GM10266 (cell line): ENCODE measurements at regions not wholly inside any gene's neighbourhood (a gene's known extent, or its start where the extent isn't known, plus 50 kb on each side); places are given as distances from the start of the nearest gene placed in this dataset.

ENCODE experiments used
- DNase-seq: peaks from one replicate; pipeline ENCODE4 v3.0.0; 2012; ENCODE audit errors: extremely low spot score
- CTCF ChIP-seq: IDR thresholded peaks from 2 replicates; pipeline ENCODE4 v1.5.1; 2012; ENCODE audit warnings: mild to moderate bottlenecking, low read depth; ENCODE audit not compliant: control insufficient read depth, insufficient read depth; ENCODE audit errors: missing control alignments

- TF ChIP-seq CTCF: no peak
- no peak for DNase-seq
Measured at GRCh38 chr6:146865756-146866379, 267.1 kb downstream of the ADGB start.

DNA sequence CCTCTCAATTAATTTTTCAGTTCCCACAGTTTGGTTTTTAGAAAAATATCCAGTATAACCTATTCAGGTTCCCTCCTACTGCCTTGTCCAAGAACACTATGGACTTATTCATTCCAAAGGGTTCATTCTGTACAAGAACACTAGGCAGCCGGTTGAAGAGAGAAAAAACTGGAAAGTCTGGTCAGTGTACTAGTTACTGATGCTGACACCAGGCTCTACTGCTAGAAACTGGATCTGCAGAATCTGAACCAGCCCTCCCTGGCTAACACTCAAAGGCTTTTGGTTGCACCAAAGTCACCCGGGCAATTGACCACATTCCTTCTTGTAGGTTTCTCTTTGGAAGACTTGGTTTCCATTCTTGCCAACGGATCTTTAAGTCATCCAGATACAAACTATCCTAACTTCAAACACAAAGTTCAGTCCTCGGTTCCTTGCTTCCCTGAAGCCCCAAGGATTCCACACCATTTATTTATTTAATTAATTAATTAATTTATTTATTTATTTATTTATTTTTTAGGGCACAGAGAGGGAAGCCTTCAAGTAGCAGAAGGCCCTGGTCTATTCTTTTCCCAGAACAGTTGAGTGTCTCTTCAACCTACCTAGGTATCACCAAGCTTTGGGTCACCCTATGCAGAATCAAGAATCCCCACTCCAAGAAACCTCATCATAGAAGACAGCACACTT is 268.1 kb downstream of the ADGB start:
- DNase-seq: no peak
- TF ChIP-seq CTCF: no peak

GRCh38 chr6:146868671-146869209 is 270.0 kb downstream of the ADGB start:
- DNase-seq: no peak
- TF ChIP-seq CTCF: no peak

DNA sequence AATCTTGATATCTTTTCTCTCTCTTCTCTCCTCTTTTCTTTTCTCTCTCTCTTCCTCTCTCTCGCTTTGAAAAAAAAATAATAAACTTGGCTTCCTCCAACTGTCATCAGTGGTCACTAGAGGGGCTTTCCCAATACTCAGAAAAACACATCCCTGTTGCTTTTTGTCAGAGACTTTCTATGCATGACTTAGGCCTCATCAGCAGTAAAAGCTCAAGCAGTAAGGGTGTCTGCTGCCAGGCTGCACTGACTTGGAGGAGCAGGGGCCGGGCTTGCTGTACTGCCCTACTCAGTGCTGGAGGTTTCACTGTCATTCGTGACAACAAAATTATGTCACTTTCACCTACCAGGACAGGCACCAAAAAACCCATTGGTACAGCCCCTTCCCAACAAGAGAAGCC is 272.0 kb downstream of the ADGB start:
- peak; percentile 8 for DNase-seq
- no peak for TF ChIP-seq CTCF

DNA sequence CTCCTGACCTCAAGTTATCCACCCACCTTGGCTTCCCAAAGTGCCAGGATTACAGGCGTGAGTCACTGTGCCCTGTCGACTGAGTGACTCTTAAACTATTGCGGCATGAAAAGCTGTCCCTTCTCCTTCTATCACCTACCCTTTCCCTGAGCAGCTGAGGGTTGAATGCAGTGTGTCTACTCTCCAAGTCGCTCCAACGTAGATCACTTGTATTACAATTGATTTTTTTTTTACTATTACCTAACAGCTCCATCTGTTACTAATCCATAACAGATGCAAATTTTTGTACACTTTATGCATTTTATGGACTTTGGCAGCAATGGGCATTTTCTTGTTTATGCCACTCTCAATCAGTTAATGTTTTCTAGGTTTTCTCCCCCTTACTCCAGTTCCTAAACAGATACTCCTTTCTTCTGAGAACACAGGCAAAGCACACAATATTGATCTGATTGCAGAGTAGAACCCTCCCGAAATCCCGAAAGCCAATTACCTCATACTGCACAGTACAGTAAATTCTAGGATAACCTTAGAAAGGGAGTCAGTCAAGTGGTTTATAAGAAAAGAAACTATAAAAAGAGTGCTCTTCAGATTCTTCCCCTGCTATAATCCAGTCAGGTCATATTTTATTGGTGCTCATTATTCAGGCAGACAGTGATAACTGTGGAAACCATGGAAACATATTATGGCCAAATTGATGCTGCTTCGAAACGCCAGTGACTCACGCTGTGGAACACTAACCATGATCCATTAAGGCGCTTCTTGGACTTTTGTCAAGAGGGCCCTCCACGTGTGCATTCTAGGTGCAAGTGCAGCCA is 273.0 kb downstream of the ADGB start:
- TF ChIP-seq CTCF: no peak
- DNase-seq: no peak

DNA sequence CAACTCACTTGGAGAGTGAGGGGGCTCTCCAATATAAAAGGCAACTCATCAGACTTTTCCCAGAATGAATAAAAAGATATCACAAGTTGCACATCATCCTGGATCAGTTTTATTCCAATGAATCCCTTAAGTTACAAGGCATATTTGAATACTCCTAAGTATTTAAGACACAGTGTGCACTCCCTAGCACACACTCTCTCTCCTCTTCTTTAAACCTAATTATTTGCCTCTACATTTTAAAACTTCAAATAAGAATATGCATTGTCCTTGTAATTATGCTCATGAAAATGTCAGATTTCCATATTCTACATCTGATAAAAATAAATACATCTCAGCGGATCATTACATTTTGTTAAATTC is 273.6 kb downstream of the ADGB start:
- TF ChIP-seq CTCF: no peak
- DNase-seq: no peak
